SKM-1 treated with dmso at 0.1 percent for 144 hours (cell line): ENCODE measurements at regions not wholly inside any gene's neighbourhood (a gene's known extent, or its start where the extent isn't known, plus 50 kb on each side); places are given as distances from the start of the nearest gene placed in this dataset.
"Not testable (repeated sequence)": the region's sequence is repeated elsewhere in the genome, so short reads cannot be mapped to it uniquely, and the experiment has no call there.

Experiments
- DNase-seq: peaks from one replicate; lab custom pipeline; 2025; ENCODE audit not compliant: unreplicated experiment; lab: John Stamatoyannopoulos, UW

GRCh38 chr2:228599781-228600180 is 418.3 kb upstream of the SPHKAP start:
- no peak for DNase-seq

GRCh38 chr2:228599297-228599696 is 417.8 kb upstream of the SPHKAP start:
- no peak for DNase-seq

- DNase-seq: no peak
Observed at GRCh38 chr2:228597032-228597431, 415.5 kb upstream of the SPHKAP start.

GRCh38 chr2:228594012-228594411 is 412.5 kb upstream of the SPHKAP start:
- no peak for DNase-seq

GRCh38 chr2:228592925-228593324 is 411.4 kb upstream of the SPHKAP start:
- no peak for DNase-seq

- DNase-seq: no peak
Observed at GRCh38 chr2:228590681-228591080, 409.2 kb upstream of the SPHKAP start.

GRCh38 chr2:228589115-228589514 is 407.6 kb upstream of the SPHKAP start:
- no peak for DNase-seq

- no peak for DNase-seq
Observed at GRCh38 chr2:228581731-228582130, 400.2 kb upstream of the SPHKAP start.

GRCh38 chr2:228575897-228576296 is 394.4 kb upstream of the SPHKAP start:
- DNase-seq: no peak

- DNase-seq: not testable (repeated sequence)
Observed at GRCh38 chr2:228568275-228568674, 386.8 kb upstream of the SPHKAP start.

GRCh38 chr2:228561816-228562215 is 380.3 kb upstream of the SPHKAP start:
- no peak for DNase-seq

GRCh38 chr2:228559774-228560415 is 378.4 kb upstream of the SPHKAP start:
- no peak for DNase-seq

GRCh38 chr2:228556717-228557116 is 375.2 kb upstream of the SPHKAP start:
- no peak for DNase-seq

GRCh38 chr2:228549441-228550007 is 368.0 kb upstream of the SPHKAP start:
- no peak for DNase-seq

GRCh38 chr2:228548230-228548629 is 366.7 kb upstream of the SPHKAP start:
- DNase-seq: no peak

- no peak for DNase-seq
Observed at GRCh38 chr2:228545748-228546145, 364.3 kb upstream of the SPHKAP start.

GRCh38 chr2:228545041-228545747 is 363.7 kb upstream of the SPHKAP start:
- DNase-seq: no peak

- DNase-seq: no peak
Observed at GRCh38 chr2:228543117-228543516, 361.6 kb upstream of the SPHKAP start.

- DNase-seq: no peak
Observed at GRCh38 chr2:228542277-228542676, 360.8 kb upstream of the SPHKAP start.

GRCh38 chr2:228541789-228542188 is 360.3 kb upstream of the SPHKAP start:
- no peak for DNase-seq

- DNase-seq: no peak
Observed at GRCh38 chr2:228540976-228541375, 359.5 kb upstream of the SPHKAP start.

GRCh38 chr2:228535396-228535795 is 353.9 kb upstream of the SPHKAP start:
- DNase-seq: no peak
